ENCODE measurements at regions not wholly inside any gene's neighbourhood (a gene's known extent, or its start where the extent isn't known, plus 50 kb on each side); places are given as distances from the start of the nearest gene placed in this dataset.

- Histone ChIP-seq H3K9ac (ENCODE audit: low read length) (no peak overlapping the region), H4K20me1 (ENCODE audit: insufficient read depth, low read length) (no peaks in the 10 kb centered on the region), H3K4me1 (ENCODE audit: insufficient read depth, low read length) (no peaks in the 10 kb centered on the region), H2AFZ (ENCODE audit: low read depth, low read length) (no peak overlapping the region), H3K4me3 (ENCODE audit: insufficient read depth, low read depth, low read length) (no peak overlapping the region), H3K27ac (ENCODE audit: low read depth, low read length) (no peak overlapping the region), H3K27me3 (ENCODE audit: insufficient read depth, low read length) (no peaks in the 10 kb centered on the region), H3K79me2 (ENCODE audit: insufficient read depth, low read length) (no peaks in the 10 kb centered on the region), H3K36me3 (ENCODE audit: insufficient read depth, low read length) (no peaks in the 10 kb centered on the region), H3K9me3 (ENCODE audit: insufficient read depth, low read depth, low read length) (no peaks in the 10 kb centered on the region), H3K4me2 (ENCODE audit: low read length) (no peak overlapping the region)
- no peak for FAIRE-seq
- no peaks in the 10 kb centered on the region for H3K36me3 Mint-ChIP-seq (ENCODE audit: low read depth, unreplicated experiment)
- TF ChIP-seq EZH2 (IDR thresholded peaks at IDR 0.05; ENCODE audit: insufficient read depth, low read length) = no peak
- TF ChIP-seq CTCF (IDR thresholded peaks at IDR 0.05; ENCODE audit: insufficient read depth, low read depth, low read length) = no peak
- H3K27me3 Mint-ChIP-seq (ENCODE audit: low read depth, unreplicated experiment) = no peaks in the 10 kb centered on the region
- H3K4me1 Mint-ChIP-seq (ENCODE audit: low read depth, unreplicated experiment) = peaks cover under 1% of the 10 kb centered on the region
- H3K9me3 Mint-ChIP-seq (ENCODE audit: unreplicated experiment) = no peaks in the 10 kb centered on the region
- no peak overlapping the region for H3K4me3 Mint-ChIP-seq (ENCODE audit: unreplicated experiment)
- H3K27ac Mint-ChIP-seq (ENCODE audit: unreplicated experiment) = no peak overlapping the region
- DNase-seq (ENCODE audit: low read depth) = no peak
Measured at GRCh38 chr12:83848702-83849101, 1063.9 kb downstream of the SLC6A15 start.

- H3K27ac ChIP-seq (ENCODE audit: low read depth, low read length) = no peak overlapping the region
- no peak overlapping the region for H3K4me3 Mint-ChIP-seq (ENCODE audit: unreplicated experiment)
- no peak for FAIRE-seq
- H3K27ac Mint-ChIP-seq (ENCODE audit: unreplicated experiment) = no peak overlapping the region
- no peaks in the 10 kb centered on the region for H3K27me3 ChIP-seq (ENCODE audit: insufficient read depth, low read length)
- H3K27me3 Mint-ChIP-seq (ENCODE audit: low read depth, unreplicated experiment) = no peaks in the 10 kb centered on the region
- no peaks in the 10 kb centered on the region for H3K4me1 ChIP-seq (ENCODE audit: insufficient read depth, low read length)
- H3K4me2 ChIP-seq (ENCODE audit: low read length) = no peak overlapping the region
- H3K4me3 ChIP-seq (ENCODE audit: insufficient read depth, low read depth, low read length) = no peak overlapping the region
- no peak overlapping the region for H3K9ac ChIP-seq (ENCODE audit: low read length)
- H3K9me3 ChIP-seq (ENCODE audit: insufficient read depth, low read depth, low read length) = no peaks in the 10 kb centered on the region
- H3K36me3 Mint-ChIP-seq (ENCODE audit: low read depth, unreplicated experiment) = no peaks in the 10 kb centered on the region
- H3K36me3 ChIP-seq (ENCODE audit: insufficient read depth, low read length) = no peaks in the 10 kb centered on the region
- peaks cover 3% of the 10 kb centered on the region for H3K4me1 Mint-ChIP-seq (ENCODE audit: low read depth, unreplicated experiment)
- DNase-seq (ENCODE audit: low read depth) = peak; percentile 39
- no peak for TF ChIP-seq CTCF (IDR thresholded peaks at IDR 0.05; ENCODE audit: insufficient read depth, low read depth, low read length)
- no peak for TF ChIP-seq EZH2 (IDR thresholded peaks at IDR 0.05; ENCODE audit: insufficient read depth, low read length)
- no peaks in the 10 kb centered on the region for H3K9me3 Mint-ChIP-seq (ENCODE audit: unreplicated experiment)
- H4K20me1 ChIP-seq (ENCODE audit: insufficient read depth, low read length) = no peaks in the 10 kb centered on the region
- no peaks in the 10 kb centered on the region for H3K79me2 ChIP-seq (ENCODE audit: insufficient read depth, low read length)
- no peak overlapping the region for H2AFZ ChIP-seq (ENCODE audit: low read depth, low read length)
Measured at GRCh38 chr12:83843541-83843940, 1069.1 kb downstream of the SLC6A15 start.

- TF ChIP-seq EZH2 (IDR thresholded peaks at IDR 0.05; ENCODE audit: insufficient read depth, low read length) (no peak), CTCF (IDR thresholded peaks at IDR 0.05; ENCODE audit: insufficient read depth, low read depth, low read length) (no peak)
- H3K9me3 Mint-ChIP-seq (ENCODE audit: unreplicated experiment) = no peaks in the 10 kb centered on the region
- no peak overlapping the region for H3K27ac Mint-ChIP-seq (ENCODE audit: unreplicated experiment)
- H3K4me3 Mint-ChIP-seq (ENCODE audit: unreplicated experiment) = no peak overlapping the region
- H3K27me3 Mint-ChIP-seq (ENCODE audit: low read depth, unreplicated experiment) = no peaks in the 10 kb centered on the region
- peaks cover 3% of the 10 kb centered on the region for H3K4me1 Mint-ChIP-seq (ENCODE audit: low read depth, unreplicated experiment)
- H3K4me2 ChIP-seq (ENCODE audit: low read length) = peak overlapping the region; percentile 15
- H2AFZ ChIP-seq (ENCODE audit: low read depth, low read length) = no peak overlapping the region
- H3K9me3 ChIP-seq (ENCODE audit: insufficient read depth, low read depth, low read length) = no peaks in the 10 kb centered on the region
- no peaks in the 10 kb centered on the region for H3K27me3 ChIP-seq (ENCODE audit: insufficient read depth, low read length)
- DNase-seq (ENCODE audit: low read depth) (peak; percentile 34), FAIRE-seq (no peak)
- no peak overlapping the region for H3K9ac ChIP-seq (ENCODE audit: low read length)
- H3K36me3 ChIP-seq (ENCODE audit: insufficient read depth, low read length) = no peaks in the 10 kb centered on the region
- H3K27ac ChIP-seq (ENCODE audit: low read depth, low read length) = no peak overlapping the region
- H3K4me3 ChIP-seq (ENCODE audit: insufficient read depth, low read depth, low read length) = no peak overlapping the region
- no peaks in the 10 kb centered on the region for H3K4me1 ChIP-seq (ENCODE audit: insufficient read depth, low read length)
- no peaks in the 10 kb centered on the region for H4K20me1 ChIP-seq (ENCODE audit: insufficient read depth, low read length)
- no peaks in the 10 kb centered on the region for H3K79me2 ChIP-seq (ENCODE audit: insufficient read depth, low read length)
- H3K36me3 Mint-ChIP-seq (ENCODE audit: low read depth, unreplicated experiment) = no peaks in the 10 kb centered on the region
Measured at GRCh38 chr12:83841620-83842019, 1071.0 kb downstream of the SLC6A15 start.

Measured in astrocyte (in vitro differentiated cells and primary cell).